ENCODE measurements at regions not wholly inside any gene's neighbourhood (a gene's known extent, or its start where the extent isn't known, plus 50 kb on each side); places are given as distances from the start of the nearest gene placed in this dataset.

- no peak for DNase-seq (ENCODE audit: low read depth)
Measured at GRCh38 chr15:31473385-31474058, 146.9 kb downstream of the KLF13 start.

GRCh38 chr15:31474059-31474868 is 147.6 kb downstream of the KLF13 start:
- no peak for DNase-seq (ENCODE audit: low read depth)

DNA sequence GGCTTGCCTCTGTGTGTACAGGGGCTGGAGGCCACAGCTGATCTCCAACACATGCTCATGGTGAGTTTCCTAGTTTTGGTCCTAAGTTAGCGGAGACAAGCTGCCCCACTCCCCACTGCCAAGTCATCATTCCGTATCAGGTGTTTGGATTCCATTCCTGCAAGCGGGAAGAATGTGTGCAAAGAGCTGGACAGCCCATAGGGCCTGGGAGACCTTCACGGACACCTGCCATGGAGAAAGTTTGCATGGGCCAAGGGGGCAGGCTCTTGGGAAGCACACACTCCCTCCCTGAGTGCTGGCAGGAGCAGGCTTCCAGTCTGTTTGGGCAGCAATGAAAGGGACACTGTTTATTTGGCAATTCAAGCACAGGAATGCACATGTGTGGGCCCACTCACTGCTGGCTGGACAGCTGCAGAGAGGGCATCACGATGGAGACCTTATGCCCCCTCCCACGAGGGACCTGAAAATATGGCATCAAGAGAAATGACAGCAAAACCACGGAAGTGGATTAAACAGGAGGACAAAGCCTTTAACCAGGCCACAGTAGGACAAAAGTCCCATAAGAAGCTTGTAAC is 149.7 kb downstream of the KLF13 start:
- DNase-seq (ENCODE audit: low read depth): no peak

- DNase-seq (ENCODE audit: low read depth): no peak
Measured at GRCh38 chr15:31476866-31477265, 150.2 kb downstream of the KLF13 start.

DNA sequence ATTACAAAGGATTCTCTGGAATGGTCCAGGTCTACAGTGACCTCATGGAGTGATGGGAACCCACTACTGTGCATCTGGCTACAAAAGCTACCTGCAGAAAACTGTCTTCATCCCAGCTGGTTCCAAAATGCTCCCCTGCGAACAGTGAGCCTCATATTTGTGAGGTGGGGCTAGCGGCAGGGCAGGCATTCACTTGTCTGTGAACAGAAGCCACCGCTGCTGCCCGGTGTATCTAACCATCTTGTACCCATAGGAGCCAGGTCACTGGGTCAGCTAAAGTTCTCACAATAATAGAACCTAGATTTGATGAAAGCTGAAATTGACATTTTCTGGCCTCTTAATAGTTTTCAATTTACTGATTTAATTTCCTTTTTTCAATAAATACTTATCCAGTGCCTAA is 150.7 kb downstream of the KLF13 start:
- no peak for DNase-seq (ENCODE audit: low read depth)

- DNase-seq (ENCODE audit: low read depth): no peak
Measured at GRCh38 chr15:31477851-31478701, 151.4 kb downstream of the KLF13 start.

DNA sequence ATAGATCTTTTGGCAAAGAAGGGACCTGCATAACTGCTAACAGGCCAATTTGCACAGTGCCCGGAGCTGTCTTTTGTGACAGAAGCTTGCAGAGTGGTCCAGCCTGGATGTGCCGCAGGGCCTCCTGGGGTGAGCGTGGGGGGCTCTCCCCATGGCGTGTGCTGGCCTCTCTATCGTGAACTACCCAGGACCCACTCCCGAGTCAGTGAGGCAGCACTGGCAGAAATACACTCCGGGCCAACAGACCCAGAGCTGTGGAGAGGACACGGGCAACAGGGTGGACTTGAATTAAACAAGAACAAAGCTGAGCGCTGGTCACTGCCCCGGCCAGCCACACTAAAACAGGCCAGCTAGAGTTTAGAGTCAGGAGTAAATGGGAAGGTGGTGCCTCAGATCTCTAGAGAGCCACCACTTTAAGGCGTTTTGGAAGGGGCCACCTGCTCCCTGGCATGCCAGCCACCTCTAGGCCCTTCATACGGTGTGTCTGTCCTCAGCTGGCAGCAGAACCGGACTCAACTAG is 152.1 kb downstream of the KLF13 start:
- no peak for DNase-seq (ENCODE audit: low read depth)

DNA sequence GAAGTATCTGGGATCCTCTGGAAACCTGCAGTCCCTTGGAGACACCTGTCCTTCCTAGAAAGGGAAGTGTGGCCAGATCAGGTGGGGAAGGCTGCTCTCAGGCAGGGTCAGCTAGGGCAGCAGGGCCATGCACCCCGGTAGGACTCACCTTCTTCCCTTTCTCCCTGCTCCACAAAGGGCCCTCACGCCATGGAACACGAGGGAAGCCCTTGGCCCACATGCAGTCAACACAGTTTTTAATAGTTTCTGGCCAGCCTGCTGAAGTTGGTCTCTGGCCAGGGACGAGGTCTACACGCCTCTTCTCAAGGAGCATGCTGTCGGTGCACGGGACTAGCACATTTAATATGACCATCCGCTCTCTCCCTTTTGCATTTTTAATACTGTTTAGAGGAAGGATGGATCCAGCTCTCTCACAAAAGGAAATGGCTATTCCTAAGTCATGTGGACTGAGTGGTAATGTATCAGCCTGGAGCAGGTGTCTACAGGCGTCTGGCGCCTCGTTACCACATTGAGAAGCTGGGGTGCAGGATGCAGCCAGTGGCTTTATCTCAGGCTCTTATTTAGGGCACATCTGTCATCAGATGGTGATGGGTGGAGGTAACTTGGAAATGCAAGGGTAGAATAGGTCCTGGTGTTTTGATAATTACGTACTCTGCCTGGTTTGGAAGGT is 153.9 kb downstream of the KLF13 start:
- DNase-seq (ENCODE audit: low read depth): no peak

DNA sequence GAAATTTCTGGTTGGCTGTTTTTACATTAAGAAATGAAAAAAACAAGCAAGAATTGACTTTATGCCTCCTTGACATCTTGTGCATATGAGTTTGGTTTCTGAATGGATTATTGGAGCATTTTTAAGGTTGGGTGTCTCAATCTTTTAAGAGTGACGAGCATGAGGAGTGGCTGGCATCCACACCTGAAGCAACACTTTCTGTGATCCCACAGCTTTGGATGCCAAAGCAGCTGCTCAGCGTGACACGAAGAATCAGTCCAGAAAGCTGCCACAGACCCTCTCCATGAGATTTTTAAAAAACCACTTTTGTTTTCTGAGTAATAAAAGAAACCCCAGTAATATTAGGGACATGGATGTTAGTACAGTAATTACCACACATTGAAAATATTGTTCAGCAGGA is 154.5 kb downstream of the KLF13 start:
- no peak for DNase-seq (ENCODE audit: low read depth)

DNA sequence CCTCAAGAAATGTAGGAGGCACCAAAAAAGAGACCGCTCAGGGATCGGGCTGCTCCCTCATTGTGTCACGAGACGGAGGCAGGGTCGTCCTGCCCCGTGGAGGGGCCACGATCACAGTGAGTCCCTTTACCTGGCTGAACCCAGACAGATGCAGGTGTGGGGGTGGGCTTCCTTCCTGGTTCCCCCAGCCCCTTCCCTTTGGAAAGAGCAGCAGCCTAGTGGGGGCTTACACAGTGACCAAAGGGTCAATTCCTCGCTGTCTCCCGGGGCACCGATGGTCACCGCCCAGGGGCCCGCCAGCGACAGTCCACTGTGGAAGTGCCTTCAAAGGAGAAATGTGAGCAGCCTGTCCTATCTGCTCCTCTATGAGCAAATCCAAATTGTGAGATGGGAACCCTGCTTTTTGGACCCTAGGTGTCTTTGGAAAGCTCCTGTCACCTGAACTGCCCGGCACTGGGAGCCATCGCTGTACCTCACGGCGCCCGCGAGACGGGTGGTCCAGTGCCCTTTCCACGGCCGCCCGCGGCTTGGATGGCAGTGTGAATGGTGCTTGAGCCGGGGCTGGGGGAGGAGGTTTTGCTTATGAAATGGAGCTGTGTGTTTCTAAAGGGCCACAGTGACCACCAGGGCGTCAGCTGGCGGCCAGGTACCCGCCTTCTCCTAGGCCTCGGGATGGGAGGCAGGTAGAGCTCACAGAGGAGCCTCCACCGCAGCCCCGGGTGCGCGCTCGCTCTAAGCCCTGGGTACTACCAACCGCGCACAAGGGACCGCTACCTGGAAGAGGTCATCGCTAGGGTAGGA is 155.7 kb downstream of the KLF13 start:
- no peak for DNase-seq (ENCODE audit: low read depth)

GRCh38 chr15:31483053-31483985 is 156.7 kb downstream of the KLF13 start:
- DNase-seq (ENCODE audit: low read depth): no peak

GRCh38 chr15:31483986-31484951 is 157.6 kb downstream of the KLF13 start:
- no peak for DNase-seq (ENCODE audit: low read depth)

DNA sequence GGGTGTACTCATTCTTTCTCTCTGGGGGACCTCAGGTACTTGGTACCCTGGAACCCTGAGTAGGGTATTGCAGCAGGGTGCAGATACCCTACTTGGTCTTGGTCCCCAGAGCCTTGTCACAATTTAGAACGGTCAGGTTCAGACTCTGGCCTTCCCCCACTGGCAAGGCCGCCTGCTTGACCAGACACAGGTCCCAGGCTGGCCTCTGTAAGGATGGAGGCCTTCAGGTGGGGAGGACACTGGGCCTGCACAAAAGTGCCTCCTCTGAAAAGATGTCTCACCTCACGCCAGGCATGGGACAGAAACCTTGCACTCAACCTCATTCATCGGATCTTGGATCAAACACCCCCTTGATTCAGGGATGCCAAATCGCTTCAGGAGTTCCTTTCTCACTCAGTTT is 158.4 kb downstream of the KLF13 start:
- DNase-seq (ENCODE audit: low read depth): no peak

- DNase-seq (ENCODE audit: low read depth): no peak
Measured at GRCh38 chr15:31485431-31485830, 158.8 kb downstream of the KLF13 start.

DNA sequence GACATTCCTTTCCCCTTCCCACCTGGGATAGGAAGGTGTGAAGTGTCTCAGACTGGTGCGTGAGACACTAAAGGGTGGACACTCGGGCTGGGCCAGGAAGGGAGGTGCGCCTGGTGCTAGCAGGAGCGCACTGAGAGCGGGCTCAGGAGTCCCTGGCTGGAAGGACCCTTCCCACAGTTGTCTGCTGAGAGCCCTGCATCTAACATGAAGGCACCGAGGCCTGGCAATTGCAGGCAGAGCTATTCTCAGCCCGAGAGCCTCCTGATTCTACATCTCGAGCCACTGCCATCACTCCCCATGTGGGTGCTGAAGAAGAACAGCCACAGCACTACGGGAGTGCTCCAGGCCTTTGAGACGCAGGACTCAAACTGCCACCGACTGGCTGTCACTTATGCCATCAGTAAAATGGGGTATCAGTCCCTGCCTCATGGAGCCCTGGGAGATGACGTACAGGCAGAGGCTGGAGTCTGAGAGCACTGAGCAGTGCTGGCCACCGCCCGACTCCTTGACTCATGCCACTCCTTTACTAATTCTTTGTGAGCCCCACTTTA is 159.4 kb downstream of the KLF13 start:
- DNase-seq (ENCODE audit: low read depth): no peak

- DNase-seq (ENCODE audit: low read depth): no peak
Measured at GRCh38 chr15:31486506-31486905, 159.9 kb downstream of the KLF13 start.

DNA sequence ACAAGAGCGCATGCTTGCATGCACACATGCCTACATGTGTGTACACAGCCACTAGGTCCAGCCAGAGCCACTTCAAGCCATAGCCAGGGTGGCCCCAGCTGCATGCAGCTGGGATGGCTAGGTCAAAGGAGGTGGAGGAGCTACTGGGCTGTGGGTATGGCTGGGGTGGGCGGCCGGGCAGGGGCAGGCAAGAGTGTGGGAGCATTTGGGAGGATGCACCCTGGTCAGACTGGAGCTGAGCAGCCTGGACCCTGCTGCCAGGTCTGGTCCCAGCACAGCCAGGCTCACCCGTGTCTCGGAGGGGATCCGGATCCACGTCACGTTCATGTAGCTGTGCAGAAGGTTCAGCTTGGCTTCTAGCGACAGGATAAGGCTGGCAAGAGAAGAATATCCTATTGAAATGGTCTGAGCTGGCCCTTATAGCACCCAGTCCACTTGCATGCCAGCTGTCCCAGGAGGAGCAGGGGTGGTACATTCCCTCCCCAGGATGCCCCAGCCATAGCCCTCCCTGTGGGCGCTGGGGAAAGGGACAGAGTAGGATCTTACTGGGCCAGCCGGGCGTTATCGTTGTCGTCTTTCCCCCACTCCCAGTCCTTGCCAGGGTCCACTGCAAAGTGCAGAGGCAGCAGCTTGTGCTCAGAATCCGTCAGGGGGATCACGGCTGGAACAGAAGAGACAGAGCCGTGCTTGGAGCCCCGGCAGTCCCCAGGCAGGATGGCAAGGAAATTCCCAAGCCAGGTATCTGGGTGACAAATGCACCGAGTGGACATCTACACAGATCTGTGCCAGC is 160.5 kb downstream of the KLF13 start:
- no peak for DNase-seq (ENCODE audit: low read depth)

Measured in stimulated activated CD8-positive, alpha-beta memory T cell treated with anti-CD3 and anti-CD28 coated beads, Interleukin-12 subunit alpha, Interleukin-12 subunit beta, amount 100 ng/mL, for 1 hour (primary cell).